A673 (cell line): ENCODE measurements at regions not wholly inside any gene's neighbourhood (a gene's known extent, or its start where the extent isn't known, plus 50 kb on each side); places are given as distances from the start of the nearest gene placed in this dataset.
A peak's percentile ranks its signal among the peaks of the same experiment; 100 is the strongest.

Experiments used
- BruUV-seq: library from RNA; stranded (reverse); fragments of 400-500 nt; replicated peaks from 2 replicates; lab custom pipeline; 2021; lab: Mats Ljungman, UMichigan
- CTCF ChIA-PET: fragments of 300-600 bp; sonication (Branson Sonifier 250); formaldehyde crosslinking; loops from one replicate; lab custom pipeline; 2022; ENCODE audit warnings: antibody characterized with exemption; lab: Charles Lee
- POLR2A ChIA-PET: fragments of 300-600 bp; sonication (Branson Sonifier 250); formaldehyde crosslinking; loops from one replicate; lab custom pipeline; 2022; ENCODE audit warnings: antibody characterized with exemption; ENCODE audit not compliant: low non-redundant PET; lab: Charles Lee
- DNase-seq: peaks from one replicate; pipeline ENCODE4 v3.0.0-alpha.2; 2015; ENCODE audit warnings: low spot score
- H3K27ac ChIP-seq: fragments of 200-600 bp; sonication (generic); 2 replicates; pipeline ENCODE4 v1.5.1; 2016; ENCODE audit warnings: mixed run types, low read depth, mild to moderate bottlenecking, mixed read lengths, antibody characterized with exemption, low read length; ENCODE audit not compliant: poor library complexity, severe bottlenecking
- H3K27me3 ChIP-seq: fragments of 200-600 bp; sonication (generic); replicated peaks from 2 replicates; pipeline ENCODE4 v1.6.1; 2017; ENCODE audit warnings: mixed run types, low read depth, mild to moderate bottlenecking, mixed read lengths, antibody characterized with exemption, low read length; ENCODE audit not compliant: insufficient read depth, poor library complexity
- H3K36me3 ChIP-seq: fragments of 200-600 bp; sonication (generic); 2 replicates; pipeline ENCODE4 v1.6.1; 2016; ENCODE audit warnings: mixed run types, mild to moderate bottlenecking, mixed read lengths, antibody characterized with exemption, low read length; ENCODE audit not compliant: insufficient read depth, poor library complexity, severe bottlenecking
- H3K4me1 ChIP-seq: fragments of 200-600 bp; sonication (generic); 2 replicates; pipeline ENCODE4 v1.6.1; 2017; ENCODE audit warnings: mixed run types, mild to moderate bottlenecking, mixed read lengths, antibody characterized with exemption, low read length; ENCODE audit not compliant: insufficient read depth, poor library complexity, severe bottlenecking
- H3K4me3 ChIP-seq: fragments of 200-600 bp; sonication (generic); 2 replicates; pipeline ENCODE4 v1.5.1; 2016; ENCODE audit warnings: low read depth, mixed run types, mild to moderate bottlenecking, mixed read lengths, low read length; ENCODE audit not compliant: poor library complexity, severe bottlenecking
- H3K9me3 ChIP-seq: fragments of 200-600 bp; sonication (generic); 2 replicates; pipeline ENCODE4 v1.6.1; 2016; ENCODE audit warnings: mixed run types, low read depth, mild to moderate bottlenecking, mixed read lengths, antibody characterized with exemption, low read length; ENCODE audit not compliant: poor library complexity, severe bottlenecking
- EZH2 ChIP-seq: fragments of 200-600 bp; sonication (generic); IDR thresholded peaks from 2 replicates; pipeline ENCODE4 v1.6.1; 2017; ENCODE audit warnings: borderline replicate concordance, low read depth, mild to moderate bottlenecking, mixed read lengths, antibody characterized with exemption, low read length; ENCODE audit not compliant: poor library complexity, severe bottlenecking
- intact Hi-C: fragments of 100-400 bp; cut with micrococcal nuclease; formaldehyde crosslinking; loops from one replicate; pipeline ENCODE4 v1.10.0; 2022; ENCODE audit not compliant: unreplicated experiment
- TF ChIP-seq, protein P1 (sequence below): fragments of 300-800, 200-600 bp; sonication (generic); conservative IDR thresholded peaks from 2 replicates; pipeline ENCODE4 v1.5.1; 2017; ENCODE audit warnings: low read depth, mild to moderate bottlenecking, antibody characterized with exemption, low read length, moderate library complexity, mixed read lengths

DNA sequence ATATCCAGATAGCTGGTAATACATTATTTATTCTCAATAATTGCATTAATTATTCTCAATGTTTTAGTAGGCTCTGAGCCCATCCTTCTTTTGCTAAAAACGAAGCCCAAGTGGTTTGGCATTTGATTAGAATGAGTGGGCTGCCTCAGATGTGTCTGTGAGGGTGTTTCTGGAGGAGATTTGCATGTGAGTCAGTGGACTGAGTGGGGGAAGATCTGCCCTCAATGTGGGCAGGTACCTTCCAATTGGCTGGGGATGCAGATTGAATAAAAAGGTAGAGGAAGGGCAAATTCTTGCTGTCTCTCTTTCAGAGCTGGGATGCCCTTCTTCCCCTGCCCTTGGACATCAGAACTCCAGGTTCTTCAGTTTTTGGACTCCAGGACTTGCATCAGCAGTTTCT, 290.6 kb upstream of the SMIM30 start:
- POLR2A ChIA-PET = no interaction called here
- intact Hi-C loops = no loop called here
- Histone ChIP-seq H3K27me3 (no peaks in the 10 kb centered on the region), H3K27ac (no peak overlapping the region), H3K4me3 (no peak overlapping the region), H3K9me3 (no peaks in the 10 kb centered on the region), H3K4me1 (no peaks in the 10 kb centered on the region), H3K36me3 (no peaks in the 10 kb centered on the region)
- no TSS peak for BruUV-seq
- TF ChIP-seq, protein P1, sequence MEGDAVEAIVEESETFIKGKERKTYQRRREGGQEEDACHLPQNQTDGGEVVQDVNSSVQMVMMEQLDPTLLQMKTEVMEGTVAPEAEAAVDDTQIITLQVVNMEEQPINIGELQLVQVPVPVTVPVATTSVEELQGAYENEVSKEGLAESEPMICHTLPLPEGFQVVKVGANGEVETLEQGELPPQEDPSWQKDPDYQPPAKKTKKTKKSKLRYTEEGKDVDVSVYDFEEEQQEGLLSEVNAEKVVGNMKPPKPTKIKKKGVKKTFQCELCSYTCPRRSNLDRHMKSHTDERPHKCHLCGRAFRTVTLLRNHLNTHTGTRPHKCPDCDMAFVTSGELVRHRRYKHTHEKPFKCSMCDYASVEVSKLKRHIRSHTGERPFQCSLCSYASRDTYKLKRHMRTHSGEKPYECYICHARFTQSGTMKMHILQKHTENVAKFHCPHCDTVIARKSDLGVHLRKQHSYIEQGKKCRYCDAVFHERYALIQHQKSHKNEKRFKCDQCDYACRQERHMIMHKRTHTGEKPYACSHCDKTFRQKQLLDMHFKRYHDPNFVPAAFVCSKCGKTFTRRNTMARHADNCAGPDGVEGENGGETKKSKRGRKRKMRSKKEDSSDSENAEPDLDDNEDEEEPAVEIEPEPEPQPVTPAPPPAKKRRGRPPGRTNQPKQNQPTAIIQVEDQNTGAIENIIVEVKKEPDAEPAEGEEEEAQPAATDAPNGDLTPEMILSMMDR = no peak
- no peak for TF ChIP-seq EZH2
- CTCF ChIA-PET = no interaction called here
- DNase-seq = no peak

GRCh38 chr7:113405296-113406056, 287.1 kb upstream of the SMIM30 start:
- CTCF ChIA-PET = no interaction called here
- DNase-seq = no peak
- H3K27me3 ChIP-seq = no peaks in the 10 kb centered on the region
- POLR2A ChIA-PET = no interaction called here
- H3K36me3 ChIP-seq = no peaks in the 10 kb centered on the region
- no peak overlapping the region for H3K27ac ChIP-seq
- H3K4me3 ChIP-seq = no peak overlapping the region
- no peaks in the 10 kb centered on the region for H3K9me3 ChIP-seq
- BruUV-seq = no TSS peak
- intact Hi-C loops = no loop called here
- no peaks in the 10 kb centered on the region for H3K4me1 ChIP-seq
- TF ChIP-seq, protein P1 = no peak
- TF ChIP-seq EZH2 = no peak

DNA sequence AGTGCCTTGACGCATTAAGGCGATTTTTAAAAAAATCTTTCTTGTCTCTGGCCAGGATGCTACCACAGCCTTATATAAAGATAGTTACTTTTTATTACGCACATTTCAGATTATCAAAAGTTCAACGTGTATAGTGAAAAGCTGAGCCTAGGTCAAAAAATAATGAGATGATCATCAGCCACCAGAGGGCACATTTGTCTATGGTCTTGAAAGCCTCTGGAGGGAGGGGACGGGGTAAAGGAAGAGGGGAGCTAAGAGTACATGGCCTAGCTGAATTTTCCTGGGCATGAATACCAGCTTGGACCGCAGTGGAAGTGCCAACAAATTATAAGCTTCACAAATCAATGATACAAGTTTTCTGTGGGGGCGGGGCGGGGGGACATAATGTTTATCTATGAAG, 285.9 kb upstream of the SMIM30 start:
- Histone ChIP-seq H3K4me1 (no peaks in the 10 kb centered on the region), H3K36me3 (no peaks in the 10 kb centered on the region), H3K27me3 (no peaks in the 10 kb centered on the region), H3K9me3 (no peaks in the 10 kb centered on the region), H3K27ac (no peak overlapping the region), H3K4me3 (no peak overlapping the region)
- ChIA-PET POLR2A (no interaction called here), CTCF (interaction anchor here (0.6 to 1.1 kb wide), 5 partner anchors 10 to 1872 kb away, joined by 3 to 5 read pairs (median 5); no protein-coding TSS in a partner anchor)
- TF ChIP-seq EZH2 = no peak
- TF ChIP-seq, protein P1 = peak; percentile 45
- DNase-seq = peak; percentile 33
- no TSS peak for BruUV-seq
- intact Hi-C loops = loop anchor here (5.0 kb wide), 1 partner anchor 293 kb away; no protein-coding TSS in a partner anchor
